ENCODE measurements at regions not wholly inside any gene's neighbourhood (a gene's known extent, or its start where the extent isn't known, plus 50 kb on each side); places are given as distances from the start of the nearest gene placed in this dataset.

DNA sequence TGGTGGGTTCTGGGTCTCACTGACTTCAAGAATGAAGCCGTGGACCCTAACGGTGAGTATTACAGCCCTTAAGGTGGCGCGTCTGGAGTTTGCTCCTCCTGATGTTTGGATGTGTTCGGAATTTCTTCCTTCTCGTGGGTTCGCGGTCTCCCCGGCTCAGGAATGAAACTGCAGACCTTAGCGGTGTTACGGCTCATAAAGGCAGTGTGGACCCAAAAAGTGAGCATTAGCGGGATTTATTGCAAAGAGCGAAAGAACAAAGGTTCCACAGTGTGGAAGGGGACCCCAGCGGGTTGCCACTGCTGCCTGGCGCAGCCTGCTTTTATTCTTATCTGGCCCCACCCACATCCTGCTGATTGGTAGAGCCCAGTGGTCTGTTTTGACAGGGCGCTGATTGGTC is 420.5 kb upstream of the BCHE start:
- no peak overlapping the region for H3K4me3 ChIP-seq (ENCODE audit: low read length)
- TF ChIP-seq, protein P1, sequence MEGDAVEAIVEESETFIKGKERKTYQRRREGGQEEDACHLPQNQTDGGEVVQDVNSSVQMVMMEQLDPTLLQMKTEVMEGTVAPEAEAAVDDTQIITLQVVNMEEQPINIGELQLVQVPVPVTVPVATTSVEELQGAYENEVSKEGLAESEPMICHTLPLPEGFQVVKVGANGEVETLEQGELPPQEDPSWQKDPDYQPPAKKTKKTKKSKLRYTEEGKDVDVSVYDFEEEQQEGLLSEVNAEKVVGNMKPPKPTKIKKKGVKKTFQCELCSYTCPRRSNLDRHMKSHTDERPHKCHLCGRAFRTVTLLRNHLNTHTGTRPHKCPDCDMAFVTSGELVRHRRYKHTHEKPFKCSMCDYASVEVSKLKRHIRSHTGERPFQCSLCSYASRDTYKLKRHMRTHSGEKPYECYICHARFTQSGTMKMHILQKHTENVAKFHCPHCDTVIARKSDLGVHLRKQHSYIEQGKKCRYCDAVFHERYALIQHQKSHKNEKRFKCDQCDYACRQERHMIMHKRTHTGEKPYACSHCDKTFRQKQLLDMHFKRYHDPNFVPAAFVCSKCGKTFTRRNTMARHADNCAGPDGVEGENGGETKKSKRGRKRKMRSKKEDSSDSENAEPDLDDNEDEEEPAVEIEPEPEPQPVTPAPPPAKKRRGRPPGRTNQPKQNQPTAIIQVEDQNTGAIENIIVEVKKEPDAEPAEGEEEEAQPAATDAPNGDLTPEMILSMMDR (conservative IDR thresholded peaks at IDR 0.05; ENCODE audit: low read depth, low read length), result no peak
- DNase-seq (ENCODE audit: low read depth), result no peak

DNA sequence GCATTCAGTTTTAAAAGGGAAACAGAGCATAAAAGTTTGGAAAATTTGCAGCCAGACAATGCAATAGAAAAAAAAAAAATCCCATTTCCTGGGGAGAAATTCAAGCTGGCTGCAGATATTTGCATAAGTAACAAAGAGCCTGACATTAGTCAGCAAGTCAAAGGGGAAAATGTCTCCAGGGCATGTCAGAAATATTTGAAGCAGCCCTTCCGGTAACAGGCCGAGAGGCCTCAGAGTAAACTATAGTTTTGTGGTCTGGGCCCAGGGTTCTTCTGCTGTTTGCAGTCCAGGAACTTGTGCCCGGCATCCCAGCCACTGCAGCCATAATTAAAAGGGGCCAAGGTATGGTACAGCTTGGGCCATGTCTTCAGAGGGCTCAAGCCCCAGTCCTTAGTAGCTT is 411.6 kb upstream of the BCHE start:
- no peak for DNase-seq (ENCODE audit: low read depth)
- H3K4me3 ChIP-seq (ENCODE audit: low read length), result no peak overlapping the region
- TF ChIP-seq, protein P1 (conservative IDR thresholded peaks at IDR 0.05; ENCODE audit: low read depth, low read length), result no peak

DNA sequence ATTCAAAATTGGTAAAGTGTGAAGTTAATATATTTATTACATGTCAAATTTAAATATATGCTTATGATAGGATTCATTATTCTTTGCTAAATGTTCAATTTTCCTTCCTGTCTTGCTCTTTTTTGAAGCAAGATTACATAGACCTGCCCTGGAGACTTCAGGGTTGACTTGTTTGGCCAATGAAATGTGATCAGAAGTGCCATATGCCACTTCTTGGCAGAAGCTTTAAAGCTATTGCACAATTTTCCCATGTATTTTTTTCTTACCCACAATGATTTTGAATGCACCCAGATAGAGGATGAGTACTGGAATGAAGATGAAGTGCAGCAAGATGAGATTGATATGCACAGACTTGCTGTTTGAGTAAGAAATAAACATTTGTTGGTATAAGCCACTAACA is 406.3 kb upstream of the BCHE start:
- no peak overlapping the region for H3K4me3 ChIP-seq (ENCODE audit: low read length)
- no peak for DNase-seq (ENCODE audit: low read depth)
- TF ChIP-seq, protein P1 (conservative IDR thresholded peaks at IDR 0.05; ENCODE audit: low read depth, low read length), result no peak

DNA sequence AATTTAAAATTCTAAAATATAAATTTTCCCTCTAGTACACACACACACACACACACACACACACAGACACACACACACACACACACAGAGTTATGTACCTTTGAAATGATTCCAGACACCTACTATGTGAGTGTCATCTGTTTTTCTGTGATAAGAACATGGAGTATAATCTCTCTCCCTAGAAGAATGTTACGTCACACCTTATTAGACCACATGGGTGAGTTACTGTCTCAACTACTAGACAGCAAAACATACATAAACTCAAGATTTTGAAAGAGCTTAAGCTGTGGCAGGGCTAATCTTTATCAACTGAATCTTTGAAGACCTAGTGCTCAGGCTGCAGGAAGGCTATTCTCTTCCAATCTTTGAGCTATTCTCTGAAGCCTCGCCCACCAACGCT is 385.9 kb upstream of the BCHE start:
- DNase-seq (ENCODE audit: low read depth), result peak; percentile 2
- no peak overlapping the region for H3K4me3 ChIP-seq (ENCODE audit: low read length)
- TF ChIP-seq, protein P1 (conservative IDR thresholded peaks at IDR 0.05; ENCODE audit: low read depth, low read length), result no peak

DNA sequence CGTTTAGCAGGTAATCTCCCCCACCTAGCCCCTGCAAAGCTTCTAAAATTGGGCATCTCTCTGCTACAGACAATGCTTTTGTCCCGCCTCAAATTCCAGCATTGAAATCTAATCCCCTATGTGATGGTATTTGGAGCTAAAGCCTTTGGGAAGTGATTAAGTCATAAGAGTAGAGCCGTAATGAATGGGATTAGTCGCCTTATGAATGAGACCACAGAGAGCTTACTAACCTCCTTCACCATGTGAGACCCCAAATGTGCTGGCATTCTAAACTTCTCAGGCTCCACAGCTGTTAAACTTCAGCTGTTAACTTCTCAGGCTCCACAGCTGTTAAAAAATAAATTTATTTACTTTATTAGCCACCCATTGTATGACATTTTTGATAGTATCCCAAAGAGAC is 374.2 kb upstream of the BCHE start:
- TF ChIP-seq, protein P1 (conservative IDR thresholded peaks at IDR 0.05; ENCODE audit: low read depth, low read length), result no peak

DNA sequence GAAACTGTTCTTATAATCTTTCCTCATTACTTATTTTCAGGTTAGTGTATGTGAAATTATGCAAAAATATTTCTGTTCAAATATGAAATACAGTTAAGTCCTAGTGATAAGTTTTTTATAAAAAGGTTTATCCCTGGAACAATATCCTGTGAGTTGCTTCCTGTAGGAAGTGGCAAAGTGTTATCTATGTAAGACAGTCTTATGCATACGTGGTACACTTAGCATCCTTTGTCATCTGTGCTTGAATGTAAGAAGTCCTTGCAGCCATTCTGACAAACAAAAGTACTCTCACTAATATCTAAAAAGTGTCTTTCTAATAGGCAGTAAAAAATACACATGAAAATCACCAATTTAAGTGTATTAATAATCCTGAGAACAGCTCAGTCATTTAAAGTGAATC is 372.5 kb upstream of the BCHE start:
- no peak overlapping the region for H3K4me3 ChIP-seq (ENCODE audit: low read length)
- DNase-seq (ENCODE audit: low read depth), result no peak
- TF ChIP-seq, protein P1 (conservative IDR thresholded peaks at IDR 0.05; ENCODE audit: low read depth, low read length), result no peak

More for the DNA sequence above, 374.2 kb upstream of the BCHE start:
- peak; percentile 74 for DNase-seq (ENCODE audit: low read depth)
- H3K4me3 ChIP-seq (ENCODE audit: low read length), result no peak overlapping the region

DNA sequence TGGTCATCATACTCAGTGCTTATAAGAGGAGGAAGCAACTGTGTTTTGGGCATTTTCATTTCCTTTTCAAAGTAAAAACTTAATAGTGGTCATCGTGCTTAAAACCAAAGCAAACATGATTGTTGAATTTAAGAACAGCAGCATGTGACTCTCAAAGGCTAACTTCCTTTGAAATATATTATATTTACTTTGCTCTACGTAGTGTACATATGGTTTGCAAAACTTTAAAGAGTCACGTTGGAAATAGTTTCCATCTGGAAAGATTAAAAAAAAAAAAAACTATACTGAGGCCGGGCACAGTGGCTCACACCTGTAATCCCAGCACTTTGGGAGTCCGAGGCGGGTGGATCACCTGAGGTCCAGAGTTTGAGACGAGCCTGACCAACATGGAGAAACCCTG is 367.9 kb upstream of the BCHE start:
- TF ChIP-seq, protein P1 (conservative IDR thresholded peaks at IDR 0.05; ENCODE audit: low read depth, low read length), result no peak
- no peak overlapping the region for H3K4me3 ChIP-seq (ENCODE audit: low read length)
- no peak for DNase-seq (ENCODE audit: low read depth)
